ENCODE measurements at regions not wholly inside any gene's neighbourhood (a gene's known extent, or its start where the extent isn't known, plus 50 kb on each side); places are given as distances from the start of the nearest gene placed in this dataset.
A peak's percentile ranks its signal among the peaks of the same experiment; 100 is the strongest.
"Not testable (repeated sequence)": the region's sequence is repeated elsewhere in the genome, so short reads cannot be mapped to it uniquely, and the experiment has no call there.

DNA sequence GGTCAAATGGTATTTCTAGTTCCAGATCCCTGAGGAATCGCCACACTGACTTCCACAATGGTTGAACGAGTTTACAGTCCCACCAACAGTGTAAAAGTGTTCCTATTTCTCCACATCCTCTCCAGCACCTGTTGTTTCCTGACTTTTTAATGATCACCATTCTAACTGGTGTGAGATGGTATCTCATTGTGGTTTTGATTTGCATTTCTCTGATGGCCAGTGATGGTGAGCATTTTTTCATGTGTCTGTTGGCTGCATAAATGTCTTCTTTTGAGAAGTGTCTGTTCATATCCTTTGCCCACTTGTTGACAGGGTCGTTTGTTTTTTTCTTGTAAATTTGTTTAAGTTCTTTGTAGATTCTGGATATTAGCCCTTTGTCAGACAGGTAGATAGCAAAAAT is 269.9 kb upstream of the NREP start:
- not testable (repeated sequence) for FAIRE-seq; DNase-seq (ENCODE audit: low spot score)

DNA sequence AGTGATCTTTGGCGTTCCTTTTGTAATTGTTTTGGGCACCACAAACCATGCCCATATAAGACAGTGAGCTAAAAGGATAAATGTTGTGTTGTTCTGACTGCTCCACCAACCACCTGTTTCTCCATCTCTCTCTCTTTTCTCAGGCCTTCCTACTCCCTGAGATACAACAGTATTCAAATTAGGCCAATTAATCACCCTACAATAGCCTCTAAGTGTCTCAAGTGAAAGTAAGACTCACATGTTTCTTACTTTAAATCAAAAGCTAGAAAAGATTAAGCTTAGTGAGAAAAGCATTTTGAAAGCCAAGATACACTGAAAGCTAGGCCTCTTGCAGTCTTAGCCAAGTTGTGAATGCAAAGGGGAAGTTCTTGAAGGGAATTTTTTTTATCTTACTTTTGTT is 268.8 kb upstream of the NREP start:
- FAIRE-seq (no peak), DNase-seq (ENCODE audit: low spot score) (no peak)

DNA sequence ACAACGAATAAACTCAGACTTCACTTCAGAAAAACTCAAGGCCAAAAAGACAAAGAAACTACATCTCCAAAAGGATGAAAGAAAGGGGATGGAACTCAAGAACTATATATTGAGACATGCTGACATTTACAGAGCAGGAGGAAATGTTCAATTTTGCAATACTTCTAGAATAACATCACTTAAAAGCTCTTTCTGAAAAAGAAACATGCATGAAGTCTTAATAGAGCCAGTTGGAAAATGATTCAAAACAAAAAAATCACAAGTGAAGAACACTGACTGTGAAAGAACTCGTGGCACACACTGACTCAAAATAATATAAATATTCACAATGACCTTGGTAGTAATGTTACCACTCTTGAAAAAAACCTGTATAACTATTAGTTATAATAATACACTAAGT is 267.8 kb upstream of the NREP start:
- DNase-seq (ENCODE audit: low spot score), result no peak
- no peak for FAIRE-seq

DNA sequence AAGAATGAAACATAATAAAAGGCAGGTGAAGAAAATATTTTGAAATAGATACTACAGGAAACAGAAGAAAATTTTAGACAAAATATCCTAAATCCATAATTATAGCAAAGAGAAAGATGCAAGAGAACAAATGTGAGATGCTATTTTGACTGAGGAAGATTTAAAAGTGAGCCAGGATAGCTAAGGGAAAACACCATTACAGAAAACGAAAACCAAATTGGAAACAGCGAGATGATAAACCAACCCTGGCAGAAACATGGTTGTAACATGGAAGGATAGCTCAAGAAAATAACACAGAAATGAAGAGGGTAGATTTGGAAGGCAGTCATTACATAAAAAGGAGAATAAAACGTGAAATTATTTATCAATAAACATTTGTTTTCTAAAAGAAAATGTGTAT is 267.2 kb upstream of the NREP start:
- DNase-seq (ENCODE audit: low spot score) (no peak), FAIRE-seq (no peak)

DNA sequence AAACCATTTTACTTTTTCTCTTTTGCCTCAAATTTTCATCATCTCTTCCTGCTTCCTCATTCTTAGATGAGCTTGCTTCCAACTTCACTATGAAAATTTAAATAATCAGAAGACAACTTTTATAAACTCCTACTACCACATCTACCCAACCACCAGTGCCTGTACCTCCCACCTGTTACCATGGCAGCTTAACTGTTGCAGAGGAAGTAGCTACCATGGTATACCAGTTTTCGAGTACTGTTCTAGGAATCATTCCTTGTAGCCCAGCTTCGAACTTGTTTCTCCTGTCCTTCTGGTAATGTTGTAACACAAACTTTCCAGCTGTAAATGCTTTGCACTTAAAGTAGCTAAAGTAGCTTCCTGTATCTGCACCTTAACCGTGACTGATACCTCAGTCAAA is 266.8 kb upstream of the NREP start:
- no peak for FAIRE-seq
- DNase-seq (ENCODE audit: low spot score), result no peak

DNA sequence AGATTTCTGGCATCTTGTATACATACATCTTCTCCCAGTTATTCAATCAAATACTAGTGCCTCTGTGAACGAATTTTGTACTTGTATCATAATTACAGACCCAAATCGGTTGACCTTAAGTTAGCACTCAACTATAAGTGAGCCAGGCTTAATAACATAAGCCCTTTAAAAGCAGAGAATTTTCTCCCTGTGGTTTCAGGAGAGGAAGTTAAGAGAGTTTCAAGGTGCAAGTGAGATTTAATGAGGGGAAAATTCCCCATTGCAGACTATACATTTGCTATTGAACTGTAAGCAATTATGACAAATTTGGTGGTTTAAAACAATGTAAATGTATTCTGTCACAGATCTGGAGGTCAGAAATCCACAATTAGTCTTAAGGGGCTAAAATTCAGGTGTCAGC is 261.9 kb upstream of the NREP start:
- no peak for FAIRE-seq
- no peak for DNase-seq (ENCODE audit: low spot score)

DNA sequence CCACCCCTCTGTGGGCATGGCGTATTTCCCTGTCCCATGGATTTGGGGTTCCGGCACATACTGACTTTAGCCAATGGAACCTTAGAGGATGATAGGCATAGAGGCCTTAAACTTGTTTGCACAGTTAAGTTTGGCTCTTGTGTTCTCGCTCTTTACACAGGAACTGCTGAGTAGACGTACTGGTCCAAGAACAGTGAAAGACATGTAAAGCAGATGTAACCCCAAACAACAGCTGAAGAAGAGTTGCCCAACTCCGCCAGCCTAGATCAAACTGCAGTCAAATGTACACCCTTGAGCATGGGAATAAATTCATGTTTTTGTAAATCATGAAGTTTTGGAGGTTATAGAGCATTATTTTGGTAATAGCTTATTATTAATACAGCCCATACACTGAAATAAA is 260.0 kb upstream of the NREP start:
- DNase-seq (ENCODE audit: low spot score), result no peak
- FAIRE-seq, result no peak

DNA sequence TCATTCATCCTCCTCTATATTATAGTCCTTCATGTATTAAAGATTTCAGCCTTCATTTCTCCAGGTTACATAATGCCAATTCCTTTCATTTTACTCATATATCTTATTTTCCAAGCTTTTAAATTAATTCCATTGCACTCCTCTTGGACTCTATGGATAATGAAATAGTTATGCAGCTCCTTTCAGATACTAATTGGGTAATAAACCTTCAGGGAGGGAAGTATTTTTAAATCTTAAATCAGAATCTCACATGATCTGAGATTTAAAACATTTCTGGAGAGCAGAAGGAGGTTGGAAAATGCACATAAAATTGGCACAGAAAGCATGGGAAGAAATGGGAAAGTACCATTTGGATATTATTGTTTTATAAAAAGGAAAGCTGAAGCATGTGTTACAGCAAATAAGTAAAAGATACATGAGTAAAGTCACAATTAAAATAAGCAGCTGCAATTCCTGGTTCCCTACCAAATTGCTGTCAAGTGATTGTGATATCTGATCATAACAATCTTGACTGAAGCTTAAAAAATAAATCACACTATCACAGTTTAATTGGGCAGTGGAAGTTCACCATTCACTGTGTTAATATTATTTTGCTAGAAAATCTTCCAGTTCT is 257.9 kb upstream of the NREP start:
- FAIRE-seq, result no peak
- DNase-seq (ENCODE audit: low spot score), result no peak

DNA sequence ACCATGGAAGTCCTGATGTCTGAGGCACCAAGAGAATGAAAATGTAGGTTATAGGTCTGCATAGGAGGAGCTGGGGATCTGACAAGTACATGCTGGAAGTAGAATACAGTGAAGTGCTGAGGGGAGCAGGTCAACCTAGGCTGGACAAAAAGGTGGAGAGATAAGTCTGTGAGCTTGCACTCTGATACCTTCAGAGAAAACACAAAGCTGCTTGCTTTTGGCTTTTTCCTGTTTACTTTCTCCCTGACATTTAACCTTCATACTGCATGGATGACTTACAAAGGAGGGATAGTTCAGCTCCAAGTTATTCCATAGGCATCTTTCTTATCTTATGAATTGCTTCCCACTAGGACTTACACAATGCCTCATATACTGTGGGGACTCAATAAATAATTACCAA is 256.7 kb upstream of the NREP start:
- FAIRE-seq, result no peak
- DNase-seq (ENCODE audit: low spot score), result no peak

DNA sequence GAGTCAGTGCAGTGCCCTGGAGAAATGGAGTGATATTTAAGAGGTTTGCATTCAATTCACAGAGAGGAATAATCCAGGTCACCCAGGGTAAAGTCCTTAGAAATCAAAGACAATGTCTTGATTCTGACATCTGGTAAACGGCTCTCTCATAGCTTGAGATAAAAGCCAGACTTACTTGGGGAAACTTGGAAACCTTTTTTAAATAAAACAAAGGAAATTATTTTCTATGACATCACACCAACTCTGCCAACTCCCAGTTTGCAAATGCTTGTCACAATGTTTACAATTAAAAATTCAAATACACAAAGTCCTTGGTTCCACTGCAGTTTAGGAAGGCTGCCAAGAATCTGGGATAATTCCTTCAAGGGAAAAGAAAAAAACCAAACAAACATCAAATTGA is 255.1 kb upstream of the NREP start:
- no peak for DNase-seq (ENCODE audit: low spot score)
- no peak for FAIRE-seq

DNA sequence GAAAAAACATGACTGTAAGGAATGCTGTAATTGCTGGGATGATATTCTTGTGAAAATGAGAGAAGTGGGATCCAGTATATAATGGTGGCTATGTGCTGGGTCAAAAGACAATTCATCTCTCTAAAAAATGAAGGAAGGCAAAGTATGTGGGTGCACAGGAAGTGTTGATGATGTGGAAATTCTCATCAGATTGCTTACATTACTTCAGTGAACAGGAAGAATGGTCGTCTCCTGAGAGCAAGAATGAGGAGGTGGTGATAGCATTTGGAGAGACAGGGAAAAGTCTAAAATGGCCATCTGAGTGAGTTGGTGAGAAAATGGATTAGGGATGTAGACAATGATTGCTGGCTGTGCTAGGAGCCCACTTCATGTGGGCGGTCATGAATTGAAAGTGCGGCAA is 253.5 kb upstream of the NREP start:
- FAIRE-seq, result no peak
- no peak for DNase-seq (ENCODE audit: low spot score)

DNA sequence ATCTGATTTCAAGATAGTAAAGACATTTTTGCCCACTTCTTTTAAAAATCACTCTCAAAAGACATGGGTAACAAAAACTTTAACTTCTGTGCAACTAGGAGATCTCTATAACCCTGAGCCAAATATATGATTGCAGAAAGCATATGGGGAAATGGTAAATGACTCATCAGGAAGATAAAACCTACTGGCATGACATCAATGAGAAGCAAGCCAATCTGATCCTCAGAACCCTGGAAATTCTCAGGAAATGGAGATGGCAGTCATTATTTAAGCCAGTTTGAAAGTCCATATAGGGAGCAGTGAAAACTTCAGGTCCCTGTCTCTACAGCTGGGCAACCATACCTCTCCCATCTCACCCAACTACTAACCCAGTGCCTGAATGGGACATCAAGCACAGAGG is 249.7 kb upstream of the NREP start:
- no peak for FAIRE-seq
- DNase-seq (ENCODE audit: low spot score), result no peak

DNA sequence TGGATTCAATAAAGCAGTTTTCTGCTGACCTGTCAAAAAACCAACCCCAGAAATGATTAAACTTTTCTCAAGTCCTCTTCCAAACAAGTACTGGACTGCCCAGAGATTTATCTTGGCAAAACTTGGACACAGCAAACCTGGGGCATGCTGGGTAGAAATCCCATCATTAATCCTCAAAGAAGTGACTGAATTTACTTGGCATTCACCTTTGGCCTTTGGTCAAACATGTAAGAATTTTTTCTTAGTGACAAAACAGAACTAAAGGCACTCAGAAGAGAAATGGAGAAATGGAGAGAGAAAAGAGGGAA is 248.6 kb upstream of the NREP start:
- FAIRE-seq (no peak), DNase-seq (ENCODE audit: low spot score) (no peak)

DNA sequence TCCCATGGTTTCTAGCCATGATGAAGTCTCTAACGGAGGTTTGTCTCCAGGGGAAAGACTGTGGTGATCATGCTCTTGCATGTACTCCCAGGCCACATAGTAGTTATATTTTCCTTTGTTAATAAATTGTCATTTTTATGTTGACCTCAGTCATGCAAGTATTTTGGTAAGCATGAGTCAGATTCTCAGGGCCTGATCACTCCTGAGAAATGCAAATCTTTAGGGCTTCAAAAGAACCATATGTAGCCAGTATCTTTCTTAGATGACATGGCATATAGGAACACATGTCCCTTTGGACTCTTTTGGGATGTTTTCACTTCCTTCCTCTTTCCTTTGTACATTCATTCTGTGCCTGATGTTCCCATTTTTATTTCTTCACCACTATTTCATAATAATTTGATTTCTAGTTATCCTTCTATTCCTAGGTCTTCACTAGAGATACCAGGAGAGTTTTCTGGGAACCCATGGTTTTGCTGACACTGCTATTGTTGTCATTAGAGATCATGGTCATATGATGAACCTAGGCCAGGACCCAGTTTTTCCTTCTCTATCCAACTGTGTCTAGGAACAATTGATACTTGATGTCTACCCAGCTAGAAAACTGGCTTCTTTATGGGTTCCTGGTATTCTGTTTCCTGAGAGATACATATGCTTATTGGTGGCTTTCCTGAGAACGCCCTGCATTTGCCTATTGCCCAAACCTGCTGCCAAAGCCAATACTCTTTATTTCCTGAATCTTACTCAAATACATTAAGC is 248.1 kb upstream of the NREP start:
- FAIRE-seq (no peak), DNase-seq (ENCODE audit: low spot score) (peak; percentile 16)

DNA sequence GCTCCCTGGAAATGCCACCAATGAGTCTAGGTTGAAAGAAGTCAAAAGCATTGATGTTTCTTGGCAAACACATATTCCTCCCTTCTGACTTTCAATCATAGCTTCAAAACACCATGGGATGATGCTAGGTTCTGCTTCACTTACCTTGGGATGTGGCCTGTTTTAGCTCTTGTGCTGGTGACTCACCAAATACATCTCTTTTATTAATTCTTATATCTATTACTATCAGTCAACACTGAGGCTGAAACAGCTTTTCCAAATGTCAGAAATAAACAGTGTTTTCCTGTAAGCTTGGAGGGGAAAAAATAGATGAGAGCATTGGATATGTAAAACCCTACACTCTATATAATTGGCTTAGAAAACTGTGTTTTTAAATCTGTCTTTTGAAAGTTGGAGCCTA is 245.4 kb upstream of the NREP start:
- FAIRE-seq (no peak), DNase-seq (ENCODE audit: low spot score) (no peak)

DNA sequence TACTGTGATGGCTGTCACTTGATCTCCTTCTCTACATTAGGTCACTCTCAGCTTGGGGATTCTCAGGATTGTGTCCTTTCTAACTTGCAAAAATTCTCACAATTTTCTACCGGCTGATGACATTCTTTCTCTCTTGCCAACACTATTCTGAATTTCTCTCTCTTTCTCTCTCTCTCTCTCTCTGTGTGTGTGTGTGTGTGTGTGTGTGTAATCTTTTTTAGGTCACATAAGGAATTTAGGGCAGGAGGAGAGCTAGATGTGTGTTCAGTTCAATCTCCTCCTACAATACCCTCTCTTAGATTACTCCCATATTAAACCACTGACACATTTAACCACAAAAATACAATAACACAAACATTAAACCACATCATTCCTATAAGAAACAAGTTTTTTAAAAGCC is 242.3 kb upstream of the NREP start:
- no peak for DNase-seq (ENCODE audit: low spot score)
- FAIRE-seq, result no peak

DNA sequence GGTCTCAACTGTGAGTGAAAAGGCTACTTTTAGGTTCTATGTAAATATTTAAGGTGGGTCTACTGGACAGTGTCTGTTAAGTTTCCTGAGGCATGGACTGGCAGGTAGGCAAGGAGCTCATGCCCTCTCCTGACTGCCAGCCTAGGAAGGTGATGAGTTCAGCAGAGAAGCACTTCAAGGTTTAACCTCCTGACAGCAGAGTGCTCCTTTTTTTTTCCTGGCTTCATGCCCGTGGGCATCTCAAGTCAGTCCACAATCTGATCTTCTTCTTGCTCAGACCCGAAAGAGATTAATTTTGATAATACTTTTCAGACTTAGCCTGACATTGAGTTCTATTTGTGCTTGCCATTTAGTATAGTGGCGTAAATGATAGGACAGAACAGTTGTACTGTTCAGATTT is 241.9 kb upstream of the NREP start:
- FAIRE-seq, result no peak
- no peak for DNase-seq (ENCODE audit: low spot score)

DNA sequence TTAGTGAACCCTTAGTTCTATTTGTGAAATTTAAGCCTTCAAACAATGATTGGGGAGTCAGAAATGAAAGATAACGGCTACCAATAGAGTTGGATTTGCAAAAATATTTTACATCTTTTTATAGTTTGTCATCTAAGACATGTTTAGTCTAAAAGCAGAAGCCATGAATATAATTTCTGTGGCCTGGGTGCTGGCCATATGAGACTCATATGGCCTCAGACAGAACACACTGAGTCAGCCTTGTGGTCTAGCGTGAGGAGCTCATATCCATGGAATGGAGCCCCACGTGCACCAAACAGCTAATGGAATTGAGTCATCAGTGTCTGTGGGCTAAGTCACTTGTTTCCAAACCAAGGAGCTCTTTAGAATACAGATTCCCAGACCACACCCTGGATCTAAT is 240.7 kb upstream of the NREP start:
- peak; percentile 23 for FAIRE-seq
- DNase-seq (ENCODE audit: low spot score), result peak; percentile 88

DNA sequence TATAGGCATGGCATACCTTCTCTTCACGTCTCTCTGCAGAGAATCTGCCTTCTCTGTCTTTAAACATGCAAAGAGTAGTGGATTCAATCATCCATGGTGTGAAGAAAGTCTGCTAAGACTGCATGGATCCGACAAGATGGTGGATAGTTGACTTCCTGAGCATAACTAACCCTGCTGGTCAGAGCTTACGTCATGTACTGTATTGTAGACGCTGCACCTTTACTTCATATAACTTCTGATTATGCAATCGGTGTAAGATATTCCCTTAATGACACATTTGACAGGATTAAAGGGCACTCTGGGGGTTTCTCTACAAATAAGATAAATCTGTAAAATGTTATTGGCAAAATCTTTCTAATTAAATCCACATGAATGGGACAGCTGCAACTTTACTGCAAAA is 240.3 kb upstream of the NREP start:
- FAIRE-seq (no peak), DNase-seq (ENCODE audit: low spot score) (peak; percentile 30)

DNA sequence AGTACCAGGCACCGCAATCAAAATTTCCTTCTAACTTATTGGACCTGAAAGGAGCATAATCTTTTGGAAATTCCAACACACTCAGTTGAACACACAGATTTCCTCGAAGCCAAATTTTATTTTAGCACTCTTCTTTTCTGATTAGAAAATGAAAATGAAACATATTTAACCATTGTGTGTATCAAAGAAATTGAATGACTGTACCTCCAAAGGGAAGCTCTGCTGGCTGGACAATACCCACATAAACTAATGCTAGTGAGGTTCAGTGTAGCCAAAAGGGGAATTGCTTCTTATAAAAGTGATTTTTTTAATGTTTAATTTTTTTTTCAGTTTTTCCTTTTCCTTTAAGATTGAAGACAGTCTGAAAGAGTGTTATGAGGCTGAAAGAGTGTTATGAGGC is 239.6 kb upstream of the NREP start:
- FAIRE-seq (no peak), DNase-seq (ENCODE audit: low spot score) (no peak)

DNA sequence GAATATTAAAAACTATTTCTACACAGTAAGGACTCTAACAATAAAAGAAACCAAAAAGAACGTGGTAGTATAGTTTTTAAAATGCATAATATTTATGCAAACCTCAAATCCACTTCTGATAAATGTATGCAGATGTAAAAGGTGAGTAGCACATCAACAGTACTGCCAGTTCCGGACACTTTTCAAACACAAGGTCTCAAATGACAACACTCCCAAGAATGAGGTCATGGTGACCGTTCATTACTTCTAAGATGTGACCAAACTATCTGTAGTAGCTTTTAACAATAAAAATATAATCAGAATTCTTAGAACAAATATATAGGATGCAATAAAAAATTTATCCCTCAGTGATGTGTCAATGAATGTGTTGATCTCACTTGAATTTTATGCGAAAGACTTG is 238.7 kb upstream of the NREP start:
- no peak for DNase-seq (ENCODE audit: low spot score)
- FAIRE-seq, result no peak

DNA sequence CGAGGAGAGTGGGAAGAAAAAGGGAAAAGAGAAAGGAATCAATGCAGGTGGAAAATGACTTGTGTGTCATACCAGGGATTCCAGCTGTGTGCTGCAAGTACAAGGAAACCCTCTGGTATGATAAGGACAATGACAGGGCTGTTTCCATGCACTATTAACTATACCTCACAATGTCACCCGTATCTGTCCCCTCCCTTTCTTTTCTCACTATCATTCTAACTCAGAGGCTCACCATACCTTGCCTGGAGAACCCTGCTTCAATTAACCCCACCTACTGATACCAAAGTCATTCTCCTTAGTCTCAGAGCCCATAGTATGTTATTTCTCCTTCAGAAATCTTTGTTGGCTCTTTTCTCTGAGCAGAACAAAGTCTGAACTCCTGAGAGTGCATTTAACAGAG is 236.2 kb upstream of the NREP start:
- FAIRE-seq, result no peak

DNA sequence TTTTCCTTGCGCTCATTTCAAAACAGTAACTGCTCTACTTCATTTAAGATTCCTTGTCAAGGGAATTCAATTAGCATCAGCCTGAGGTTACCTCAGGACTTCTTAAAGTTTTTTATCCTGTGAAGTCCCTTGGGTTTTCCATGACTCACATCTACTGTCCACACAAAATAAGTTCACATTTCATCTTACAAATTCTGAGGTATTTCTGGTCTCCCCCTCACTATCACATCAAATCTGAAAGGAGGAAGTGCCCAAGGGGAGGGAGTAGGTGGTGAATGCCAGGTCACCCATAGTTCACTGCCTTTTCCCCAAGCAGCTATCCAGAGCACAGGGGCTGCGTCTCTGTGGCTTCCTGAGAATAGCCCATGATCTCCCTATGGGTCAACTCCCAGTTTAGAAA is 227.1 kb upstream of the NREP start:
- peak; percentile 48 for DNase-seq (ENCODE audit: low spot score)
- no peak for FAIRE-seq

More for the DNA sequence above, 236.2 kb upstream of the NREP start:
- no peak for DNase-seq (ENCODE audit: low spot score)

DNA sequence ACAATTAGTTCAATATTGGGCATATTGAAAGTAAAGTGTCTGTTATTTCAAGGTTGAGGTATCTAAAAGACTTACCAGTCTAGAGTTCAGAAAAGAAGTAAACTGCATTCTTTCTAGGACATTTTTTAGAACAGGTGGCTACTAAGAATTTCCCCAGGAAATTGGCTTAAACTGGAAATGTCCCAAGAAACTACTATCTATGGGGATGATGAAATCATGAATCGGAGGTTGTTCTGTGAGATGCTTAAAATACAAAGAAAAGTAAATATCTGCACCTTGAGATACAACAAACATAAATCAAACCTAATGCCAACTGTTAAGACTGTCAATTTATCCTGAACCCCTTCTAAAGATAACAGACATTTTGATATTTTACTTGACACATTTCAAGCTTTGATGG is 226.5 kb upstream of the NREP start:
- DNase-seq (ENCODE audit: low spot score) (no peak), FAIRE-seq (no peak)
